Tibial artery (tissue), 4 donors: ENCODE measurements at regions not wholly inside any gene's neighbourhood (a gene's known extent, or its start where the extent isn't known, plus 50 kb on each side); places are given as distances from the start of the nearest gene placed in this dataset.

Experiments
- DNase-seq, 2 donors: peaks; one replicate each; pipeline ENCODE4 v3.0.0-alpha.2; 2019
- H3K27ac ChIP-seq, 2 donors: fragments of 200-600 bp; sonication (generic) in 1 of 2; 1 replicate in 1 of 2; 2 replicates in 1 of 2; pipeline ENCODE4 v1.5.1; 2018 to 2019; ENCODE audit warnings: mild to moderate bottlenecking in 1 of 2
- H3K27me3 ChIP-seq, 2 donors: fragments of 200-600 bp; sonication (generic) in 1 of 2; one replicate each; pipeline versions ENCODE4 v1.5.1 to v1.6.0; 2016 to 2019
- H3K36me3 ChIP-seq, 3 donors: fragments of 200-600 bp; sonication (generic) in 2 of 3; one replicate each; pipeline ENCODE4 v1.5.1; 2016 to 2019; ENCODE audit warnings: mild to moderate bottlenecking in 2 of 3
- H3K4me1 ChIP-seq, 4 donors: fragments of 200-600 bp; sonication (generic) in 2 of 4; 1 replicate in 3 of 4; 2 replicates in 1 of 4; pipeline ENCODE4 v1.5.1; 2016 to 2019
- H3K4me3 ChIP-seq, 2 donors: fragments of 200-600 bp; sonication (generic) in 1 of 2; 1 replicate in 1 of 2; 2 replicates in 1 of 2; pipeline ENCODE4 v1.5.1; 2018 to 2019; ENCODE audit warnings: mild to moderate bottlenecking in 2 of 2
- H3K9me3 ChIP-seq, 3 donors: fragments of 200-600 bp; sonication (generic) in 1 of 3; one replicate each; pipeline ENCODE4 v1.5.1; 2016 to 2019
- intact Hi-C: fragments of 100-400 bp; cut with DNase I; formaldehyde crosslinking; loops from one replicate; pipeline ENCODE4 v1.15.0; 2023; ENCODE audit warnings: low total_unique reads
- TF ChIP-seq, protein P1 (sequence below), 2 experiments: fragments of 200-600 bp in 1 of 2; fragments of 450-650 bp in 1 of 2; IDR thresholded peaks; one replicate each; pipeline ENCODE4 v1.5.1; 2017 to 2019; ENCODE audit warnings: antibody characterized with exemption in 2 of 2, mild to moderate bottlenecking in 1 of 2, moderate library complexity in 1 of 2

DNA sequence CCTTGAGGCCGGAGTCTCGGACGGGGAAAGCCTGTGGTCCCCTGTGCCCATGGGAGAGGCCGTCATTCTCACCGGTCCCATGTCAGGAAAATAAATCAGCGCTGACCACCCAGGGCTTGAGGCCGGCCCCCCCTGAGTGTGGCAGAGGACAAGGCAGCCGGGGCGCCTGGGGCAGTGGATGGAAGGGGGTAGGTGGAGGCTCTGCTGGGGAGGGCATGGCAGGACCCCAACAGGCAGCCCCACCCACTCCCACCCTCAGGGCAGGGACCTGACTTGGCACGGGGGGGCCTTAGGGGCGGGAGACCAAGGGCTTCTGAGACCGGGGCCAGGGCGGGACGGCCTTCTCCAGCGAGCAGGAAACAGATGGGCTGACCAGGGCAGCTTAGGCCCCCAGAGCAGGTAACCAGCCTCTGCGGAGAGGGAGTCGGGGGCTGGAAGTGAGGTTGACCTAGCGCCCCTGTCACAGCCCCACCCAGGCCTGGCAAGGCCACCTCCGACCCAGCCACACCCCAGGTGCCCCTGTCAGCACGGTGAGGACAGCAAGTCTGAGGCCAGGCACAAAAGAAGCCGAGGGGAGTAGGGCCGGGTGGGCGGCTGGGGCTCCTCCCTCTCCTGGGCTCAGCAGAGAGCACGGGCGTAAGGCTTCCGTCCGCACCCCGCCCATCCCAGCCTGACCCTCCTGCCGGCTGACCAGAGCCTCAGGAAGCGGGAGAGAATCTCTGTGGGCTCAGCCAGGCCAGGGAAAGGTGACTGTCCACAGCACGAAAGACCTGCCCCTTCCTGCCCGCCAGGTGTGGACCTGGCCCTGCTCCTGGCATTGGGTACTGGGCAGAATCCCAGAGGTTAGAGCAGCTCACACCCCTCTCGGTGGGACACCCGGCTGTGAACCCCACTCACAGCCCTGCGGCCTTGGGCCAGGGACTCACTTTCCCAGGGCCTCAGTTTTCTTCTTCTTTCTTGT, 87.4 kb downstream of the FOXL3 start:
- no peak overlapping the region for H3K27ac ChIP-seq
- H3K4me1 ChIP-seq = peaks cover 0 to 15% (median 7%) of the 10 kb centered on the region in 4 donors
- intact Hi-C loops = no loop called here
- peaks cover 0 to 39% of the 10 kb centered on the region in 2 donors for H3K27me3 ChIP-seq
- H3K4me3 ChIP-seq = no peak overlapping the region
- TF ChIP-seq, protein P1, sequence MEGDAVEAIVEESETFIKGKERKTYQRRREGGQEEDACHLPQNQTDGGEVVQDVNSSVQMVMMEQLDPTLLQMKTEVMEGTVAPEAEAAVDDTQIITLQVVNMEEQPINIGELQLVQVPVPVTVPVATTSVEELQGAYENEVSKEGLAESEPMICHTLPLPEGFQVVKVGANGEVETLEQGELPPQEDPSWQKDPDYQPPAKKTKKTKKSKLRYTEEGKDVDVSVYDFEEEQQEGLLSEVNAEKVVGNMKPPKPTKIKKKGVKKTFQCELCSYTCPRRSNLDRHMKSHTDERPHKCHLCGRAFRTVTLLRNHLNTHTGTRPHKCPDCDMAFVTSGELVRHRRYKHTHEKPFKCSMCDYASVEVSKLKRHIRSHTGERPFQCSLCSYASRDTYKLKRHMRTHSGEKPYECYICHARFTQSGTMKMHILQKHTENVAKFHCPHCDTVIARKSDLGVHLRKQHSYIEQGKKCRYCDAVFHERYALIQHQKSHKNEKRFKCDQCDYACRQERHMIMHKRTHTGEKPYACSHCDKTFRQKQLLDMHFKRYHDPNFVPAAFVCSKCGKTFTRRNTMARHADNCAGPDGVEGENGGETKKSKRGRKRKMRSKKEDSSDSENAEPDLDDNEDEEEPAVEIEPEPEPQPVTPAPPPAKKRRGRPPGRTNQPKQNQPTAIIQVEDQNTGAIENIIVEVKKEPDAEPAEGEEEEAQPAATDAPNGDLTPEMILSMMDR (IDR thresholded peaks at IDR 0.05) = no peak
- DNase-seq = peak; percentile 18 to 55
- H3K9me3 ChIP-seq = no peaks in the 10 kb centered on the region
- no peaks in the 10 kb centered on the region for H3K36me3 ChIP-seq

DNA sequence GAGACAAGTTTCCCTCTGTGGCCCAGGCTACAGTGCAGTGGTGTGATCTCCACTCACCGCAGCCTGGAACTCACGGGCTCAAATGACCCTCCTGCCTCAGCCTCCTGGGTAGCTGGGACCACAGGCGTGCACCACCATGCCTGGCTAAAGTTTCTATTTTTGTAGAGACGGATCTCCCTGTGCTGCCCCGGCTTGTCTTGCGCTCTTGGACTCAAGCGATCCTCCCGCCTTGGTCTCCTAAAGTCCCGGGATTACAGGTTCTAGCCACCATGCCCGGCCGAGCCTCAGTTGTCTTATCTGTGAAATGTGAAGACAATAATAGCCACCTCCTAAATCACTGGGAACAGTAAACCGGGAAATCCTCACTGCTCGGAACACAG, 88.1 kb downstream of the FOXL3 start:
- intact Hi-C loops = no loop called here
- Histone ChIP-seq H3K36me3 (no peaks in the 10 kb centered on the region), H3K4me3 (no peak overlapping the region), H3K4me1 (peaks cover 0 to 15% (median 7%) of the 10 kb centered on the region in 4 donors), H3K9me3 (no peaks in the 10 kb centered on the region), H3K27ac (no peak overlapping the region), H3K27me3 (peaks cover 0 to 39% of the 10 kb centered on the region in 2 donors)
- TF ChIP-seq, protein P1 (IDR thresholded peaks at IDR 0.05) = no peak
- peak; percentile 12 to 33 for DNase-seq

DNA sequence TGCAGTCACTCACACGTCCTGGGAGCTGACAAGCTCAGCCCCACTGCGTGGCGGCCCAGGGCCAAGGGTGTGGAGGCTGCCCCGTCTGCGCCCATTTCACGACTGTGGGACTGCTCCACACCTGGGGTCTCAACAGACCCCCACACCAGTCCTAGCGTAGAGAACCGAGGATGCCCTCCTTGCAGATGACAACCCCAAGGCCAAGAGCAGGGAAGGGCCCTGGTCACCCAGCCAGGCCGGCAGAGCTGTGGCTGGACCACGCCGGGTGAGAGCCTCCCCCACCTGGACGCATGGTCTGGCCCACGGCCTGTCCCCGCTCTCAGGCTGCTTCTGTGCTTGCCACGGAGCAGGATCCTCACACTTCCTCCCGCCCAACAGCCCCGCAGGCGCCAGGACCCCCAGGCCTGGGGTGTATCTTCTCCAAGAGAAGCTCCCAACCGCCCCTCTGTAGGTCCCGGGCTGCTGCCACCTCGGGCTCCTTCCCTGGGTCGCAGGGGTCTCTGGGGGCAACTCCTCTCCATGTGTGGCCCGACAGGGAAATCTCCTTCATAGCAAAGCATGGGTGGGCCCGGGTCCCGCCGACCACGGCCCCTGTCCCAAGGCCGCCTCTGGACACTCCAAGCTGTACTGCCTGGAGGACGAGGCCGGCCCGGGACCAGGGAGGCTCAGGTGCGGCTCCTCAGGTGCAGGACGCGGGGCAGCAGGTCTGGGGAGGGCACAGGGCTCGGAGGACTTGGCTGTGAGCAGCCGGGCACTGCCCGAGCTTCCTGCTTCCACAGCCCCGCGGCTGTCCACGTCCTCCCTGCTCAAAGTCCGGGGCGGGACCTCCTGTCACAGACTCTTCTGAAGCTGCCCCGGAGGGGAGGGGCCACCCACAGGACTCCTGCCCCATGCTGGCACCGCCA, 88.8 kb downstream of the FOXL3 start:
- H3K27ac ChIP-seq = no peak overlapping the region
- peaks cover 0 to 15% (median 7%) of the 10 kb centered on the region in 4 donors for H3K4me1 ChIP-seq
- H3K36me3 ChIP-seq = no peaks in the 10 kb centered on the region
- intact Hi-C loops = no loop called here
- H3K9me3 ChIP-seq = peaks cover 0 to 1% (median 1%) of the 10 kb centered on the region in 3 donors
- peaks cover 0 to 39% of the 10 kb centered on the region in 2 donors for H3K27me3 ChIP-seq
- DNase-seq = peak; percentile 20 to 66
- peak overlapping the region; percentile 33 to 37 for H3K4me3 ChIP-seq
- TF ChIP-seq, protein P1 (IDR thresholded peaks at IDR 0.05) = no peak

DNA sequence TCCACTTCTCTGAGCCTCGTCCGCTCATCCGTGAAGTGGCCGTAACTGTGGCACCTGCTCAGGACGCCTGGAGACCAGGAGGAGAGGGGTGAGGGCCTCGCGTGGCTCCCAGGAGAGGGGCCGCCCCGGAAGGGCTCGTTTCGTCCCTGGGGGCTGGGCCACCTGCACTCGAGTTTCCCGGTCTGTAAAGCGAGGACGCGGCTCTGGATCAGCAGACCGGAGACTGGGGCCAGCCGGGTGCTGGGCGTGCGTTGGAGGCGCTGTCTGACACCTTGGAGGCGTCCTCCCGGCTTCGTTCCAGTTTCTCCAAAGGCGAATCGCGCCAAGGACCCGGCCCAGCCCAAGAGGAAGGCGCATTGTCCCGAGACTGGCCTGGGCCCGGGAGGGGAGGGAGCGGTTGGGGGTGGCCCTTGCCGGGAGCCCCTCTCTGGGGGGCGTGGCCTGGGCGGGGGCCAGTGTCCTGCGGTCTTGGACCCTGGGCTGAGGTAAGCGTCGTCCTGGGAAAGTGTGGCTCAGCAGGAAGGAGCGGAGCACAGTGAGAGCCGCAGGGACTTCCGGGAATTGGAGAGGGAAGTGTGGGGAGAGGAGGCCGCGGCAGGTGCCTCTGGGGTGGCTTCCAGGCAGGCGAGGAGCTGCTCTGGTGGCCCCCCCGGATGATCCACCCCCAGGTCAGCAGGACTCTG, 89.6 kb downstream of the FOXL3 start:
- Histone ChIP-seq H3K27ac (no peak overlapping the region), H3K9me3 (peaks cover 0 to 9% (median 8%) of the 10 kb centered on the region in 3 donors), H3K36me3 (no peaks in the 10 kb centered on the region), H3K4me1 (peaks cover 0 to 15% (median 7%) of the 10 kb centered on the region in 4 donors), H3K4me3 (peak overlapping the region; percentile 33 to 37), H3K27me3 (peaks cover 0 to 39% of the 10 kb centered on the region in 2 donors)
- DNase-seq = peak in 1 of 2 donors; percentile 19
- intact Hi-C loops = no loop called here
- TF ChIP-seq, protein P1 (IDR thresholded peaks at IDR 0.05) = no peak

DNA sequence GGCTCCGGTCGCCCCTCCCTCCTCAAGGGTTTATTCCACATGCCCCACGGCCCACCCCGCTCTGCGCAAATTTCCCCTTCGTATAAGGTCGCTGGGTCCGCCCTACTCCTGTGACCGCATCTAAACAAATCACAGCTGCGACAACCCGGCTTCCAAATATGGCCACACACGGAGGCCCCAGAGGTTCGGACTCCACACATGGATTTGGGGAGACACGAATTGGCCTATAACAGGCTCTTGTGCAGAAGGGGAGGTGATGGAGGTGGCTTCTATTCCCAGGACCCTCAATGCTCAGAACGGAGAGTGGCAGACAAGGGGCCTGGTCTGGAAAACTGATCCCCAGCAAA, 90.1 kb downstream of the FOXL3 start:
- intact Hi-C loops = no loop called here
- DNase-seq = peak; percentile 16 to 58
- peaks cover 0 to 15% (median 7%) of the 10 kb centered on the region in 4 donors for H3K4me1 ChIP-seq
- H3K27me3 ChIP-seq = peaks cover 0 to 39% of the 10 kb centered on the region in 2 donors
- H3K4me3 ChIP-seq = peak overlapping the region in 1 of 2 donors; percentile 37
- no peaks in the 10 kb centered on the region for H3K36me3 ChIP-seq
- H3K9me3 ChIP-seq = peaks cover 0 to 13% (median 12%) of the 10 kb centered on the region in 3 donors
- no peak overlapping the region for H3K27ac ChIP-seq
- TF ChIP-seq, protein P1 (IDR thresholded peaks at IDR 0.05) = no peak
